ENCODE measurements at regions not wholly inside any gene's neighbourhood (a gene's known extent, or its start where the extent isn't known, plus 50 kb on each side); places are given as distances from the start of the nearest gene placed in this dataset.

DNA sequence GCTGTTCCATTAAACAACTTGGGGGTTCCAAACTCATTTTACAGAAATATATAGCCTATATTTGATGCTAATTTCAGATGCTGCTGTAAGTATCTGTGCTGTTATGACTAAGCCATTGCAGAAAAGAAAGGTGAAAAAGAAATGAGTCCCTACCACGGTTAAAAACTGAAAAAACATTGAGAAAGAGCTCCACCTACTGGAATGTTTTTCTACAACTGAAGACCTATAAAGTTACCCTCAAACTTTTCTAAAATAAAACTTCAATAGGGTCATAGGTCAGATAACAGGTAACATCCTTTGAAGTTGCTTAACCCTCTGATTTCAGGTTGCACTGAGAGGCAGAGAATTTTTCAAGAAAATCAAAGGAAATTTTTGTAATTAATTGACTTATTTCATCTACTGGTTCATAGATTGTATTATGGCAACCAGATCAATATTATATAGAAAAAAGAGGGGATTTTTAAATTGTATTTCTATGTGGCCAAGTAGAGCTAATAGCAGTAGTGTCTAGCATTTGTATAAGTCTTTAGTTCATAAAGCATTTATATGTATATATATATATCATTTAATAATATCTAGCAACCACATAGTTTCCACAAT is 279.9 kb downstream of the RPS29 start:
- DNase-seq (ENCODE audit: low read depth) = peak; percentile 34
- H3K4me3 ChIP-seq (ENCODE audit: low read depth, low read length) = no peak overlapping the region
- TF ChIP-seq, protein P1, sequence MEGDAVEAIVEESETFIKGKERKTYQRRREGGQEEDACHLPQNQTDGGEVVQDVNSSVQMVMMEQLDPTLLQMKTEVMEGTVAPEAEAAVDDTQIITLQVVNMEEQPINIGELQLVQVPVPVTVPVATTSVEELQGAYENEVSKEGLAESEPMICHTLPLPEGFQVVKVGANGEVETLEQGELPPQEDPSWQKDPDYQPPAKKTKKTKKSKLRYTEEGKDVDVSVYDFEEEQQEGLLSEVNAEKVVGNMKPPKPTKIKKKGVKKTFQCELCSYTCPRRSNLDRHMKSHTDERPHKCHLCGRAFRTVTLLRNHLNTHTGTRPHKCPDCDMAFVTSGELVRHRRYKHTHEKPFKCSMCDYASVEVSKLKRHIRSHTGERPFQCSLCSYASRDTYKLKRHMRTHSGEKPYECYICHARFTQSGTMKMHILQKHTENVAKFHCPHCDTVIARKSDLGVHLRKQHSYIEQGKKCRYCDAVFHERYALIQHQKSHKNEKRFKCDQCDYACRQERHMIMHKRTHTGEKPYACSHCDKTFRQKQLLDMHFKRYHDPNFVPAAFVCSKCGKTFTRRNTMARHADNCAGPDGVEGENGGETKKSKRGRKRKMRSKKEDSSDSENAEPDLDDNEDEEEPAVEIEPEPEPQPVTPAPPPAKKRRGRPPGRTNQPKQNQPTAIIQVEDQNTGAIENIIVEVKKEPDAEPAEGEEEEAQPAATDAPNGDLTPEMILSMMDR (IDR thresholded peaks at IDR 0.05; ENCODE audit: low read depth, low read length) = peak; percentile 29
- TF ChIP-seq, protein P2, sequence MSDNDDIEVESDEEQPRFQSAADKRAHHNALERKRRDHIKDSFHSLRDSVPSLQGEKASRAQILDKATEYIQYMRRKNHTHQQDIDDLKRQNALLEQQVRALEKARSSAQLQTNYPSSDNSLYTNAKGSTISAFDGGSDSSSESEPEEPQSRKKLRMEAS (IDR thresholded peaks at IDR 0.05; ENCODE audit: low read depth, low read length) = no peak

DNA sequence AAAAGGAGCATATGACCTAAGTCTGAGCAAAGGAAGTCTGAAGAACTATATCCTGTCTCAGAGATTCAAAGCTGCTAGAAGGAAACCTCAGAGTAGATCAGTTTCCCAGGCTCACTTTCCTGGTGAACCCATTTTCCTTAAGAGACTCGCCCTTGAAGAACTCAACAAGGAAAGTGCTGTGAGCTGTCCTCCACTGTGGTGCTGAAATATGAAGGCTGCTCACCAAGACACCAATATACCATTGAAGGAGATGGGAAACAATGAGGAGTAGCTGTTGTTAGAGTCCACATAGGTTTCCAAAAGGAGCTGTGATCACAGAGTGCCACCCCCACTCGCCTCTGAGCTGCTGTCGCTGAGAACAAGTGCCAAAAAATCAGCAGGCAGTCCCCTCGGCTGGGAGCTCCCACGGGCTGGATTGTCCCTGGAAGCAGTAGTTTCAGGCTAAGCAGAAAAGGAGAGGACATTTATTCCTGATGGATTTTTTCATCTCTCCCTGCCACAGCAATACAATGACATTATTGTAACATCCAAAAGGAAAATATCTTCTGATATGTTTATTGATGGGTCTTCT is 282.1 kb downstream of the RPS29 start:
- no peak overlapping the region for H3K4me3 ChIP-seq (ENCODE audit: low read depth, low read length)
- TF ChIP-seq, protein P1 (IDR thresholded peaks at IDR 0.05; ENCODE audit: low read depth, low read length) = no peak
- no peak for TF ChIP-seq MYC (IDR thresholded peaks at IDR 0.05; ENCODE audit: low read depth, low read length)
- DNase-seq (ENCODE audit: low read depth) = peak; percentile 42

DNA sequence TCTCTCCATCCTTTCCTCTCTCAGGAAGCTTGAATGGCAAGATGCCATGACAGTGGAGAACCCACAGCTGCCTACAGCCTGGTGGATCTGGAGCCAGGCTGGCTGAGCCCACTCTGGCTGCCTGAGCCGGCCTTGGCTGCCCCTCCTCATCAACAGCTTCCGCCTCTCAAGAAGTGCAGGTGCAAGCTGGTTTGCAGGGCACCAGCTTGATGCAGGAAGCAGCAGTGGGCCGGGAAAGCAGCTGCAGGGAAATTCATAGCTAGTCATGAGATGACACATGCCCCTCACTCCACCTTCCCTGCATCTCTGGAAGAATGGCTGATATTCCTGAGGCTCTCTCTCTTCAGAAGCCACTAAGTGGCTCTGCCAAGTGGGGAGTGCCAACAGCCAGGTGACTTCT is 289.1 kb downstream of the RPS29 start:
- TF ChIP-seq POLR2A (IDR thresholded peaks at IDR 0.05; ENCODE audit: extremely low read depth, insufficient read length) (no peak), MYC (IDR thresholded peaks at IDR 0.05; ENCODE audit: low read depth, low read length) (no peak)
- TF ChIP-seq, protein P2 (IDR thresholded peaks at IDR 0.05; ENCODE audit: low read depth, low read length) = no peak
- TF ChIP-seq, protein P1 (IDR thresholded peaks at IDR 0.05; ENCODE audit: low read depth, low read length) = no peak
- no peak overlapping the region for H3K4me3 ChIP-seq (ENCODE audit: low read depth, low read length)
- DNase-seq (ENCODE audit: low read depth) = no peak

DNA sequence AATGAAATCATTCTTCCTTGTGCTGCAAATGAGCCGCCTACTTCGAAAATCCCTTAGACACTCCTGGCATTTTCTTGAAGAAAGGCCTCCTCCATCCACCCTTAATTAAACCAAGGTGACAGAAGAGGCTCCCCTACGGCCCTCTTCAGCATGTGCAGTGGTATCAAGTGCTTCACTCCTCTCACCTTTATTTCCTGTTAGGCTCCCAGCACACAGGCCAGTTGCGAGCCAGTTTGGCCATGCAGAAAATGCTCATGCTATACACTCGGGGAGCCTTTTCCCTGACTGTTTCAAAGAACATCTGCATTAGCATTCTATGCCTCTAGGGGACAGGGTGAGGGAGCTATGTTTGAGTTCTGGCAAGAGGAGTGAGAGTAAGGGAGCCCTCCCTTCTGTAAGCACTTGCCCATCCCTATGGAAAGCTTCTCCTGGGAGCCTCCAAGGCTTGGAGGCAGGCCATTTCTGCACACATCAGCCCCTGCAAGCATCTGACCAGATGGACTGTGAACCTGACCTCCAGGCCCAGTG is 291.5 kb downstream of the RPS29 start:
- no peak for TF ChIP-seq MYC (IDR thresholded peaks at IDR 0.05; ENCODE audit: low read depth, low read length)
- TF ChIP-seq, protein P2 (IDR thresholded peaks at IDR 0.05; ENCODE audit: low read depth, low read length) = no peak
- TF ChIP-seq, protein P1 (IDR thresholded peaks at IDR 0.05; ENCODE audit: low read depth, low read length) = no peak
- no peak for DNase-seq (ENCODE audit: low read depth)
- no peak overlapping the region for H3K4me3 ChIP-seq (ENCODE audit: low read depth, low read length)

DNA sequence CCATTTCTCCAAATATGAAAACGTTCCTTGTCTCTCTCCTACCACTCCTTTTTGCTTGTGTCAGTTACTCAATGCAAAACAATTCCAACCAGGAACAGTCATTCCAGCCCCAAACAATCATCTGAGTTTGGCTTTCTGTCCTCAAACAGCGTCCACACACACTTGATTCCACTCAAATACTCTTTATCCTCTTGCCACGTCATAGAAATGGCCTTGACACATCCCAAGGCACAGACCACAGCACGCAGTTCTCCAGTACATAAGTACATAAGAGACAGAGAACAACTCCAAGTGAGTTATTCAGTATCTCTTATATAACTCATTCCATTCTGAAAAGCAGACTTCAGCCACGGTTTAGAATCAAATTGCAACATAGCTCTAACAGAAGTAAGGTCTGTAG is 299.2 kb downstream of the RPS29 start:
- TF ChIP-seq, protein P1 (IDR thresholded peaks at IDR 0.05; ENCODE audit: low read depth, low read length) = no peak
- TF ChIP-seq MYC (IDR thresholded peaks at IDR 0.05; ENCODE audit: low read depth, low read length) (no peak), POLR2A (IDR thresholded peaks at IDR 0.05; ENCODE audit: extremely low read depth, insufficient read length) (no peak)
- TF ChIP-seq, protein P2 (IDR thresholded peaks at IDR 0.05; ENCODE audit: low read depth, low read length) = no peak
- H3K4me3 ChIP-seq (ENCODE audit: low read depth, low read length) = no peak overlapping the region
- DNase-seq (ENCODE audit: low read depth) = no peak
